Right renal pelvis (tissue), 4 donors: ENCODE measurements at regions not wholly inside any gene's neighbourhood (a gene's known extent, or its start where the extent isn't known, plus 50 kb on each side); places are given as distances from the start of the nearest gene placed in this dataset.
"Not testable (repeated sequence)": the region's sequence is repeated elsewhere in the genome, so short reads cannot be mapped to it uniquely, and the experiment has no call there.

ENCODE experiments used
- DNase-seq, 4 donors: peaks; one replicate each; pipeline ENCODE4 v3.0.0-alpha.2; 2013; ENCODE audit warnings: low read depth in 4 of 4, low spot score in 3 of 4, missing footprints in 1 of 4

DNA sequence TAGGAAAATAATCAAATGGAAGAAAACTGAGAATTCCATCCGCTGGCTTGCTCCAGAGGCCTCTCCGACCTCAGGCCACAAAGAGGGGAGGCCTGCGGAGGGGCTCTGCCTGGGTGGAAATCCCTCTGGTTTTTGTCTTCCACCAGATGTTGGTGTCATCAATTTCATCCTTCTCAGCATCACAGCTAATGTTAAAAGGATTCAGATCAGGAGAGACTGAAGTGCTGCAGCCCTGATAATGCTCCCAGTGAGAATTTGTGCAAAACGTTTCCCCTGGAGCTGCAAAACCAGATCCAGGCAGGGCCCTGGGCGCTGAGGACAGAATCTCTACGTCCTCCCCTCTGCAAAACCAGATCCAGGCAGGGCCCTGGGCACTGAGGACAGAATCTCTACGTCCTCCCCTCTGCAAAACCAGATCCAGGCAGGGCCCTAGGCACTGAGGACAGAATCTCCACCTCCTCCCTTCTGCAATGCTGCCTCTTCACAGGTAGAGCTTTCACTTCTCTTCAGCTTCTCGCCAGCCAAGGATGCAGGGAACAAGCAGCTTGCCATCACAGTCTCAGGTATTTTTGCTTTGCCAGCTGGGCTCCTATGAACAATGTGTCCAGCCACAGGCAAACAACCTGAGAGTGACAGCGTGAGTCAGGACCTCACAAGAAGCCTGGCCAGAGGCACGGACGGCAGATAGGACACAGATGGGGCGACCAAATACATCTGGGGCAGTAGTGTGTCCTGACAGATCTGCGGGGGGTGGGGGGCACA is 81.2 kb downstream of the TMEM18 start:
- DNase-seq, result no peak

DNA sequence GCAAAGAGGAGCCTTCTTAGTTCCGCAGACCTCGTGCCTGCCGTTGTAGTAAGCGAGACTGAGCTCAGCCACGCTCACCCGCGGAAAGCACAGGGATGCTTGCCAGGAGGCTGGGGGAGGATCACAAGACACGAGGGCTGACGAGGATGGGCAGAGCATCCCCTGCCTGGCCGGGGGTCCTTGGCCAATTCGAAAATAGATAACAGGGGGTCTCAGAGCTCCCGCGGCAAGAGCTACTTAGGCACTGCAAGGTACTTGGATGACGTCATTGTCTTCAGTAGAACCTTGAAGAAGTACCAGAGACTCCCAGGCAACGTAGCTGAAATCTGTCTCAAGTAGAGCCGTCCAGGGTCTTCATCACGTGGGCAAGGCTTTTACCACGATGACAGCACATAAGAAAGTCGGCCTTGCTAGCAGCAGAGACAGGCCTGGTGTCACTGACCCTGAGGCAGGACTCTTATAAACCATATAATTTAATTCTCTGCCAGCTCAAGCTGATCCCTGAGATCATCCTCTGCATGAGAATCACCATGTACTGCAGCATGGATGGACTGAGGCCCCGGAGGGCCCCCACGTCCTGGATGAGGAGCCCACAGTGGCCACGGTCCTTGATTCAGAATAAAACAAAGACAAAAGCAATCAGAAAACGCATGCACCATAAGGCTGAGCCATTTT is 81.9 kb downstream of the TMEM18 start:
- no peak for DNase-seq

DNA sequence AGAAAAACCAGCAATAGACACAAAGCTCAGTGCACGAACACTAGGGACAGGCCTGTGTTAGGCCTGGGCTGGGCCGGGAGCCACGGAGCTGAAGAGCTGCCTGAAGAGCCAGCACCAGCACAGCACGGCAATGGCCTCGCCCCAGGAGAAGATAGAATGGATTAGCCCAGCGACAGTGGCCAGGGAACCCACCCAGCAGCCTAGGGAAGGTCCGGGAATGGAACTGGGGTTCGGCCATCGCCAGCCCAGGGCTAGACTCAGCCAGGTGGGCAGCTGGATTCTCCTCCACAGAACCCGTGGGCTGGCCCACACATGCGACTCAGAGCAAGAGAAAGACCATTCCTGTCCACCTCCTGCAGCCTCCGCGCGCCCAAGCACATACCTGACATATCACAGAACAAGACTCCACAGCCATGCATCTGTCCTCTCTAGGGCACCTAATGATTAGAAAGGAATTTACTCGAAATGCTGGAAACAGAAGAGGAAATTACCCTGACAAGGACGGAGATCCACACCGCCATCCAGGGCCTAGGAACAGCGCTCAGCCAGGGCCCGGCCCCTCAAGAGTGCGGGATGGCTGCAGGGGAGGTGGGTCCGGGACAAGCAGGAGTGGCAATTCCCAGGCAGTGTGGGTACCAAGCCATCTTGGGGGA is 82.8 kb downstream of the TMEM18 start:
- no peak for DNase-seq

DNA sequence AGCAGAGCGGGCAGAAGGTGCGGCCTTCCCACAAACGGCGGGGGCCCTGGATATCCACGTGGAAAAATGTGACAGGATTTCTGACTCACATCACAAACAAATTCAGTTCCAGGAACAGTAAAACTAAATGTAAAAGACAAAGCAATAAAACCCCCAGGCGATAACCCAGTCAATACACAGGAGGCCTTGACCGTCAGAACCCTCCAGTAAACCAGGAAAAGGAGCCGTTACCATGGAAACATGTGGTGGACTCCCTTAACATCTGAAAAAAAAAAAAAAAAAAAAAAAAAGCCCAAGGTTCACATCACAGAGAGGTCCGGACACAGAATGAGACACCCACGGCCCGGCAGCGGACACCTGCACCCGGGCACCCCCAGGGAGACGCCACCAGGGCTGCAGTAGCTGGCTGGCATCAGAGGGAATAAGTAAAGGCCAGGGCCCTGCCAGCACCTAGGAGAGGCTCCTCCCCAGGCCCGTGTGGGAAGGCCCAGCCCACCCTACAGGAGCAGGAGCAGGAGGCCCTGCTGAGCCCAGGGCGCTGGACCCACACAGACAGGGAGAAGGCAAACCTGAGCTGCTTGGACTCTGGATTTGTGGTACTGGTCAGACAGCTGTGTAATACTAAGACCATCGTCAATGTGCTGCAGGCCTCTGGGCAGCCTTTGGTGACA is 83.7 kb downstream of the TMEM18 start:
- DNase-seq, result no peak

DNA sequence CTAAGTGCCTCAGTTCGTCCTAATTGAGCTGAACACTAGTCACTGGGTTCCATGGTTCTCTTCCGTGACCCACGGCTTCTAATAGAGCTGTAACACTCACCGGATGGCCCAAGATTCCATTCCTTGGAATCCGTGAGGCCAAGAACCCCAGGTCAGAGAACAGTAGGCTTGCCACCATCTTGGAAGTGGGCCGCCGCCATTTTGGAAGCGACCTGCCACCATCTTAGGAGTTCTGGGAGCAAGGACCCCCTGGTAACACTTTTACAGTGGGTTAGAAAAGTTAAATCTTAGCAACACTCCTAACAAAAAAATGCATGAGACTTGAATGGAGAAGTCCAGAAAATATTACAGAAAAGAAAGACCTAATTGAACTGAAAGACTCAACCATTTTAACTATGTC is 84.5 kb downstream of the TMEM18 start:
- no peak for DNase-seq

DNA sequence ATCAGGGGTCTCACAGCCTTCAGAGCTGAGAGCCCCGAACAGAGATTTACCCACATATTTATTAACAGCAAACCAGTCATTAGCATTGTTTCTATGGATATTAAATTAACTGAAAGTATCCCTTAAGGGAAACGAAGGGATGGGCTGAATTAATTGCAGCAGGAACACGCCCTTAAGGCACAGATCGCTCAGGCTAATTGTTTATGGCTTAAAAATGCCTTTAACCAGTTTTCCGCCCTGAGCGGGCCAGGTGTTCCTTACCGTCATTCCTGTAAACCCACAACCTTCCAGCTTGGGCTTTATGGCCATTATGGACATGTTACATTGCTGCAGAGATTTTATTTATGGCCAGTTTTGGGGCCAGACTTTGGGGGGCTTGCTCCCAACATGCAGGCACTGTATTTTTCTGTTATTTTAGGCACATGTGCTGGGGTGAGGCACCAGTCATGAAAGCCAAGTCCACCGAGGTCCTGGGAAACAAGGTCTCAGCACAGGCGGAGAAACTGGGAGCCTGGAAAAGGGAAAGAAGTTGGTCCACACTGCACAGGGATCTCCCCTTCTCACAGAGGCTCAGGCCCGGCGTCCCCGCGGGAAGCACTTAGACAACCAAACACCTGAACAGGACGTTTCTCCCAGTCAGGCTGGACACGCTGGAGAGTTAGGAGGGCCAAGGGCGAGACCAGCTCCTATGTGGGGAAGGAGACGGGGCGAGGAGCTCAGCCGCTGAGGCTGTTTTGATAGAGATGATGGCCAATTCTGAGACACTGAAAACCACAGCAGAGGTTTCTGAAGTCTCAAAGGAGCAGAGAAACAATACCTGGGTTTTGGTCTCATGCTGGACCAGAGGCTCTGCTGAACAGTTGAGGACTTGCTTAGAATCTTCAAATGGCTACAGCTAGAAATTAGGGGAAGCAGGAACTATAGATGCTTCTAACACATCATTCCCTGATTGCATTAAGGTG is 86.7 kb downstream of the TMEM18 start:
- DNase-seq, result no peak

DNA sequence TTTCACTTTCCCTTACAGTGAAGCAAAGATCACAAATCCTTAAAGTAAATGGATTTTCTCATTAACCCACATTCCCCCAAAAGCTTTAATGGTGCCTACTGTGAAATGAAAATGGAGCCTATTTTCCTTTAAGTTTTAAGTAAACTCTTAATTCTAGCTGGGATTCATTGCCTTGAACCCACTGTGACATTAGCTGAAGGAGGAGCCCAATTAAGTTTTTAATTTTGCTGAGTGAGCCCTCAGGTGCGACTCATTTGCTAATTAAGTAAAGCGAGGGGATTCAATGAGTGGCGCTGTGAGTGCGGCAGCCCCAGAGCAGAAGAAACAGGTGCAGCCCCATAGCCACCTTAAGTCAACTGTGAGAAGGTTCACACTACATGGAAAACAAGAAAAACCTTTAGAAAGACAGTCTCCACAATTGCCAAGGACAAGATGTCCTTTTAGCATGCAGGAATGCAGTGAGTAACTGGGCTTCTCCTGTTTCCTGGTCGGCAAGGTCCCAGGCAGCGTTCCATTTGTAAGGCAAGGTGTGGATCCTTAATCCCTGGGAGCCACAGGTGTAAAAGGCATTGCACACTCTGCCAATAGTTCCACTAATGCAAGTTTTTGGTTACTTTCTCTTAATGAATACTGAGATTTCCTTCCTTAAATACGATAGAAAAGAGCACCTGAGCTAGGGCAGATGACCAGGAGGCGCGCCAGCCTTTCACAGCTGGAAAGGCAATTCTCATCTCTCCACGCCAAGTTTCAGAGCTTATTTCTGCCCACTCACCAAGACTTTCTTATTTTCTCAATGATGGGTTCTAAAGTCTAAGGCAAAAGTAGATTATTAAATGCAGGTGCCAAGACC is 87.7 kb downstream of the TMEM18 start:
- DNase-seq, result no peak

DNA sequence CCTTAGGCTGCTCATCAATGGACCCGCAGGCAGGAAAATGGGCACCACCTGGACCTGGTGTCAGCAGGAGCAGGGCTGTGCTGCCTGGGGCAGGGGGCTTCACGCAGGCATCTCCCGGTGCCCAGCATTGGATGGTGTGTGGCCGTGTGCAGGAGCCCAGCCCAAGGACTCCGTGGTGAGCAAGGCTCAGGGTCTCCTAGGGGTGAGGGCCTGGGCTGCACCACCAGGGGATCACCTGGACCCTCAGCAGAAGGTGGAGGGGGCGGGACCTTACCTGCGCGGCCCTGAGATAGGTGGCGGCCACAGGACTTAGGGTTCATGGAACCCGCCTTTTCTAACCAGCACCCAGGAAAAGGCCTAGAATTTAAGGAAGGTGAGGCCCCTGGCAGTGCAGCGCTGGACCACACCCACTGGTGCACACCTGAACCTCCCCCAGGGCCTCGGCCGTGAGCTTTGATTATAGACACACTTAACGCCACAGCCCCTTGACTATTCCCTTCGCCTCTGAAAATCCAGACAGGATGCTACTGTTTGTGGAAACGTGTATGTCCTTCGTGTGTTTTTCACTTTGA is 89.0 kb downstream of the TMEM18 start:
- DNase-seq, result no peak

DNA sequence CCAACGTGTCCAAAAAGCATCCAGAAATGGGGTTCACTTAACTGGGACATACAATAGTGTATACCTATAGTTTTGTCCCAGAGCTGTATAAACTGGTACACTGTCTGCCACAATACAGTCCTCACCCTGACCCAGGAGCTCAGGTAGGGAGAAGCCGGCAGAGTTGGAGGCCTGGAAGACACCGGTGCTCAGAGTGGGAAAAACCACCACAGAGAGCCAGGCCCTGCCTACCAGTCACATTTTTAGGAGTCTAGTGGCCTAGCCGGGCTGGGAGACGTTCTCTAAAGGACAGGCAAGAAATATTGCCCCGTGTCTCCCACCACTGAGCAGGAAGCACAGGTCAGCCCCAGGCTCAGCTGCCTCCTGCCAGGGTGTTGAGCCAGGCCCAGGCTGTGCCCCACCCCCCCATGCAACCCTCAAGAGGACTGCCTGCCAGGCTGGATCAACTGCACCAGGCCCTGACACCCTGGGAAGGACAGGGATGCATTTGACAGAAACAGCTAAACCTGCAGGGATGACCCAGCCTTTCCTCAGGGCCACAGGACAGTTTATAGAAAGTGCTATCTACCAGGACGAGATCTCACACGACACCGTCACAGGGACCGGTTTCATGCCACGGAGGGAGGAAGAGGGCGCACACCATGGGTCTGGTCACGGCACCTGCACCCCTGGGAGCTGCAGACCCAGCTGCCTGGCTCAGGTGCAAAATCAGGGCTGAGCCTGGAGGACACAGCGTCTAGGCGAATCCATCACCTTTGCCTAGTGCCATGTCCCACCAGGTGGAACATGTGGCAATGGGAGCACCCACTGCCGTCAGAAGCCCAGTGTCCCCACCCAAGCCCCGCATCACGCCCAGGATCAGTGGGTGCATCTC is 89.9 kb downstream of the TMEM18 start:
- no peak for DNase-seq

DNA sequence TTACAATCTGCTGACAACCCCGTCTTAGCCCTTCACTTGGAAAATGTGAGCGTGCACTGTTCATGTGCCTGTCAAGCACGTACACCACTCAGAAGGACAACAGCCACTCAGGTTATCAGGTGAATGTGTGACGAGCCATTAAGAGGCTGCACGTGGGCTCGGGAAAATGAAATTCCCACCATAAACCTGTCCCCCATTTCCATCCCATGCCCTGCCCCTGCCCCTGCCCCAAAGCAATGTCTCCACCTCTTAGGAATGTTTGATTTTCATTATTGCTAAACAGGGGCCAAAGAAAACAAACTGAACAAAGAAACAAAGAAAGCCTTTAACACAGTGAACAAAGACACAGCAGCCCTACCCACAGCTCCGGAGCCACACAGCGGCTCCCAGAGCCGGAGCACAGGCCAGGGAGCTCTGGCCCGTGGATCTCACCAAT is 90.5 kb downstream of the TMEM18 start:
- DNase-seq, result no peak

DNA sequence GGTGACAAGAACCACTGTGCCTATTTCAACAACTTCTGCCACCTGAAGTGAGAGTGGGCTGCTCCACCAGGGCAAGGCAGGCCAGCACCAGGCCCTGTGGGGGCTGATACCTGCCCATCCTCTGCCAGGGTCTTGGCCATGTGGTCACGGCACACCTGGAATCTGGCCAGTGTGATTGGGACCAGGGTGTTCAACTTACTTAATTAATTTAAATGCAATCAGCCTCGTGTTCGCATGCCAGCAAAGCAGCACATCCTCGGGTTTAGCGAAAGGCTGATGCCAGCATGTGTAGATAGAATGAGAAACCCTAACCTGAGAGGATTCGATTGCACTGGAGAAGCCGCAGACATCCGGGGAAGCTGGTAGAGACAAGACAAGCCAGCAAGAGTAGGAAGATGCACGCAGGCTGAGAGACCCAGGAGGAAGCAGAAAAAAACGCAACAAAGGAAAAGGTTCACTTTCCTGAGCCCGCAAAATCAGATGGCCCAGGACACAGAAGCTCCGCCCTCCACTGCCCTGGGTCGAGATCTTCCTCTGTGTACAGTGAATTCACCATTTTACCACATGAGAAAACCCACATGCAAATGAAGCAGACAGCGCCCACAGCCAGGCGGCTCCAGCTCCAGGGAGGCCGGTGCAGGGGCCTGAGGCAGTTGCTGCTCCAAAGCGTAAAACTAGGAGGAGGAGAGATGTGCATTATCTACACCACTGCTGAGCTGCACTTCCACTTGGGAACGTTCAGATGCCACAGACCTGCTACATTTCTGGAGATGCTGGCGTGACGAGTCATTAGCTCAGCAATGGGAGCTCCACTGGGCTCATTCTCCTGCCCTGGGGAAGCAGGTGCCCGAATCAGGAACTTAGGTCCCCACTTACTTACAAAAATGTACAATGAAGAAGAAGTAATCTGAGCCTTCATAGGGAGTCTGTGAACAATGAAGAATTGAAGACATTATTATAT is 92.1 kb downstream of the TMEM18 start:
- no peak for DNase-seq

DNA sequence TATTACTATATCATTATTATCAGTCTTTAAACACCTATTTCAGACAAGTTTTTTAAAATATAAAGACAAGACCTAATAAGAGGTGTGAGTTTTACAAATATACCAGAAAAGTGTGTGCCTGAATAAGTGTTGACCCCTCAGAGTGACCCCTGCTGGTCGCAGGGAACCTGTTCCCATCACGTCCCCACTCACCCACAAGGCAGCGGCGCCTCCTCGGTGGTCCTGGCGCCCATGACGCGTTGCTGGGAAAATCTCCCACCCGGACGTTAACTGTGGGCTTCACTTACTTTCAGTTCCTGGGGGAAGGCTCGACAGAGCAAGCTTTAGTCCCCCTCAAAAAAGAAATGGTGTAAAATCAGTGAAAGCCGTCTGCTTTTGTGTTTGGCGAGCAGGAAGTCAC is 93.5 kb downstream of the TMEM18 start:
- DNase-seq, result no peak

DNA sequence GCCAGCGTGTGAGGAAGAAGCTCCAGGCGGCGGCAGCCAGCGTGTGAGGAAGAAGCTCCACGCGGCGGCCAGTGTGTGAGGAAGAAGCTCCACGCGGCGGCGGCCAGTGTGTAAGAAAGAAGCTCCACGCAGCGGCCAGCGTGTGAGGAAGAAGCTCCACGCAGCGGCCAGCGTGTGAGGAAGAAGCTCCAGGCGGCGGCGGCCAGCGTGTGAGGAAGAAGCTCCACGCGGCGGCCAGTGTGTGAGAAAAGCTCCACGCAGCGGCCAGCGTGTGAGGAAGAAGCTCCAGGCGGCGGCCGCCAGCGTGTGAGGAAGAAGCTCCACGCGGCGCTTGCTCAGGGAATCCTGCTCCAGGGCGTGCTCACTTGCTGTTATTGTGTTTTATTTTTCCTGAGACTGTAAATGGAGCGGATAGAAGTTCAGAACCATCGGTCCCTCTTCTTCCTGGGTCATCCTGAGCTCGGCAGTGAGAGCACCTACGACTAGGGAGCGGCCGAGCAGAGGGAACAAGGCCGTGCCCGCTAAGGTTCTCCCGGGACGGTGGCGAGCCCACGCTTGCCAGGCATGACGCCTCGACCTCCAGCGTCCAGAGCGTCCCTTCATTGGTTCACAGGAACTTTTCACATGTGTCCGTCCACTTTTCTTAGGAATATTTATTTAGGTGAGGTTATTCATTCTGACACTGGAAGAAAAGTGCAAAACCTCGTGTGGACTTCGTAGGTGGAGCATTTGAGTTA is 94.2 kb downstream of the TMEM18 start:
- DNase-seq, result no peak

DNA sequence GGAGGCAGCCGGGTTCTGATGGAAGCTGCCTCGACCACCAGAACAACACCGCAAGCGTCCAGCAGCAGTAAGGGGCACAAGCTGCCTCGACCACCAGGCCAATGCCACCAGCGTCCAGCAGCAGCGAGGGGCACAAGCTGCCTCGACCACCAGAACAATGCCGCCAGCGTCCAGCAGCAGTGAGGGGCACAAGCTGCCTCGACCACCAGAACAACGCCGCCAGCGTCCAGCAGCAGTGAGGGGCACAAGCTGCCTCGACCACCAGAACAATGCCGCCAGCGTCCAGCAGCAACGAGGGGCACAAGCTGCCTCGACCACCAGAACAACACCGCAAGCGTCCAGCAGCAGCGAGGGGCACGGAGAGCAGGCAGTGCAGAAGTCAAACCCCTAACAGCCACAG is 94.9 kb downstream of the TMEM18 start:
- DNase-seq, result not testable (repeated sequence)

DNA sequence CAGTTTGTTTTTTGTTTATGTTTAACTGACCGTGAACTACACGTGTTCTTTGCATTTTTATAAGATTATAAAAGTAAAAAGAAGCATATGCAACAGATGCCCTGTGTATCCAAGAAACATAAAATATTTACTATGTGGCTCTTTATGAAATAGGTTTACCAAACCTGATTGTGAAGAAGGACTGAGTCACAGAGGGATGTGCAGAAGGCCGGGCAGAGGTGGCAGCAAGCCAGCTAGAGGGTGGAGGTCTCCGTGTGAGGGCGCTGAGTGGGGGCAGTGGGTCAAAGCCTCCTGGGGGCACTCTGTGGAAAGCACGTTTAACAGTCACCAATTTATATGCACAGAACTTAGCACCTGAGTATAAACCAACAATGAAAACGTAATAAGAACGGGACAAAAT is 97.2 kb downstream of the TMEM18 start:
- DNase-seq, result no peak

DNA sequence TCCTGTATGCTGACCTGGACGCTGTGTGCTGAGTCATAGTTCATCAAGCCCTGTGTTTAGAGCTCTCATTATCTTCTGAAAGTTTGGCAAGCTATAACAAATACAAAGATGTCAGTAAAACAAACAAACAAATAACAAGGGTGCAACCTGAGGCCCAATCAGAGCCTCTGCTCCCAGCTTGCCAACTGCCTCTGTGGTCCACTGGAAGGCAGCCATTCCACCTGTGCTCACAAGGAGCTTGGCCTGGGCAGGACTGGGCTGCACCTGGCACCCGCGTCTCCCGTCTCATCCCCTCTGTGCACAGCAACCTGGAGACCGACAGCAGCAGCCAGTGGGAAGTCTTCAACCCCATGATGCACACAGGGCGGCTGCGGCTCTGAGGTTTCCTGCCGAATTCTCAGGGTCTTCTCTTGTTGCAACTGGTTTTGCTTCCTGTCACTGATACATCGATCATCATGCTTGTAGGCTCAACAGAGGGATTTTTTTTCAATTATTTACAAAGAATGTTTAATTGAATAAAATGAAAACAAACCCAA is 97.8 kb downstream of the TMEM18 start:
- DNase-seq, result no peak
